Hematopoietic multipotent progenitor cell (in vitro differentiated cells): ENCODE measurements at regions not wholly inside any gene's neighbourhood (a gene's known extent, or its start where the extent isn't known, plus 50 kb on each side); places are given as distances from the start of the nearest gene placed in this dataset.

ENCODE experiments used
- DNase-seq, 3 donors: peaks; one replicate each; pipeline ENCODE4 v3.0.0-alpha.2; 2011 to 2015; ENCODE audit warnings: low read depth in 2 of 3, low spot score in 2 of 3

- DNase-seq, result no peak
Observed at GRCh38 chr3:188084752-188085583, 69.0 kb upstream of the LPP start.

- peak in 1 of 3 donors; percentile 11 for DNase-seq
Observed at GRCh38 chr3:188085584-188086560, 68.1 kb upstream of the LPP start.

GRCh38 chr3:188088948-188089685 lies 64.8 kb upstream of the LPP start:
- no peak for DNase-seq

GRCh38 chr3:188090620-188091309 lies 63.2 kb upstream of the LPP start:
- no peak for DNase-seq

- no peak for DNase-seq
Observed at GRCh38 chr3:188091746-188092145, 62.2 kb upstream of the LPP start.

GRCh38 chr3:188092648-188093047 lies 61.3 kb upstream of the LPP start:
- DNase-seq, result no peak

- DNase-seq, result no peak
Observed at GRCh38 chr3:188095431-188095830, 58.5 kb upstream of the LPP start.

GRCh38 chr3:188097791-188098190 lies 56.2 kb upstream of the LPP start:
- peak in 1 of 3 donors; percentile 43 for DNase-seq

- DNase-seq, result no peak
Observed at GRCh38 chr3:188099907-188100306, 54.0 kb upstream of the LPP start.

GRCh38 chr3:188102861-188103547 lies 51.0 kb upstream of the LPP start:
- DNase-seq, result no peak

GRCh38 chr3:188104050-188104449 lies 49.9 kb upstream of the LPP start:
- no peak for DNase-seq
